ENCODE measurements at regions not wholly inside any gene's neighbourhood (a gene's known extent, or its start where the extent isn't known, plus 50 kb on each side); places are given as distances from the start of the nearest gene placed in this dataset.

DNA sequence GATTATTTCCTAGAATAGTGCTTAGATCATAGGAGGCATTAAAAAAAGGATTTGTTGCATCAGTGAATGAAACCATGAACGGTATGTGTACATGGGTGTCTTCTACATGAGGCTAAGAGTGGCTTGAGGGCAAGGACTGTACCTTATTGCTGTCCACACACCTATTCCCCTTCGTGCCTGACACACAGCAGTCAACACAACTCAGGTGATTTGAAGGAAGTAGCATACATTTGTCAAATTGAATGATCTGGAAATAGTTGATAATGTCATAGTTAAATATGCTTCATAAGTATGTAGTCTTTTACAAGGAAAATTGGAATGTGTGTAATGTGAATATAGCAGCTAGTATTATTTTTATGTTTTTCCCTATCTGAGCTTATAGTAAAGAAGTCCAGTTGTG is 189.0 kb upstream of the DAB1 start:
- TF ChIP-seq CTCF (IDR thresholded peaks at IDR 0.05; ENCODE audit: borderline replicate concordance, extremely low read depth, low read length, poor library complexity, severe bottlenecking) = no peak
- no peak for TF ChIP-seq EZH2 (IDR thresholded peaks at IDR 0.05; ENCODE audit: borderline replicate concordance, low read depth, low read length, severe bottlenecking)

Data from DND-41 (cell line).